CD4-positive, CD25-positive, alpha-beta regulatory T cell (primary cell): ENCODE measurements at regions not wholly inside any gene's neighbourhood (a gene's known extent, or its start where the extent isn't known, plus 50 kb on each side); places are given as distances from the start of the nearest gene placed in this dataset.
"Not testable (repeated sequence)": the region's sequence is repeated elsewhere in the genome, so short reads cannot be mapped to it uniquely, and the experiment has no call there.

Source experiments
- ATAC-seq, 2 donors: fragments of 150-1000 bp; cut with Tn5 transposase; one replicate each; pipeline ENCODE4 v1.10.0; 2021; ENCODE audit warnings: low read depth in 2 of 2, moderate number of reproducible peaks in 2 of 2, moderate library complexity in 1 of 2
- DNase-seq, 3 donors: peaks; one replicate each; pipeline versions ENCODE4 v3.0.0 to v3.0.0-alpha.2; 2012 to 2022; ENCODE audit warnings: mixed read lengths in 1 of 3
- H3K27ac ChIP-seq: one replicate; pipeline ENCODE4 v1.7.0; 2013; ENCODE audit warnings: mild to moderate bottlenecking, low read length; ENCODE audit not compliant: insufficient read depth, poor library complexity, severe bottlenecking
- H3K27me3 ChIP-seq: one replicate; pipeline ENCODE4 v1.7.0; 2013; ENCODE audit warnings: low read length; ENCODE audit not compliant: control insufficient read depth, insufficient read depth
- H3K36me3 ChIP-seq: one replicate; pipeline ENCODE4 v1.7.0; 2013; ENCODE audit warnings: mild to moderate bottlenecking, low read length, moderate library complexity; ENCODE audit not compliant: control insufficient read depth, insufficient read depth
- H3K4me1 ChIP-seq: 2 replicates; pipeline ENCODE4 v1.7.0; 2013; ENCODE audit warnings: mild to moderate bottlenecking, low read length; ENCODE audit not compliant: insufficient read depth, control insufficient read depth, poor library complexity, severe bottlenecking
- H3K4me3 ChIP-seq: one replicate; pipeline ENCODE4 v1.7.0; 2013; ENCODE audit warnings: low read depth, mild to moderate bottlenecking, low read length, moderate library complexity
- H3K9me3 ChIP-seq, 2 experiments: 1 replicate in 1 of 2; 2 replicates in 1 of 2; pipeline ENCODE4 v1.7.0; 2013; ENCODE audit warnings: low read length in 2 of 2, mild to moderate bottlenecking in 1 of 2, moderate library complexity in 1 of 2; ENCODE audit not compliant: control insufficient read depth in 2 of 2
- H3K27ac Mint-ChIP-seq, 3 donors: one replicate each; pipeline ENCODE4 v1.8.0; 2020 to 2022; ENCODE audit warnings: mild to moderate bottlenecking in 3 of 3, mixed read lengths in 3 of 3, moderate library complexity in 2 of 3
- H3K27me3 Mint-ChIP-seq: one replicate; pipeline ENCODE4 v1.8.0; 2022; ENCODE audit warnings: mild to moderate bottlenecking, mixed read lengths
- H3K36me3 Mint-ChIP-seq: one replicate; pipeline ENCODE4 v1.8.0; 2020; ENCODE audit warnings: mixed read lengths
- H3K4me1 Mint-ChIP-seq, 4 donors: one replicate each; pipeline ENCODE4 v1.8.0; 2020 to 2022; ENCODE audit warnings: mixed read lengths in 4 of 4, mild to moderate bottlenecking in 1 of 4
- H3K4me3 Mint-ChIP-seq, 4 donors: one replicate each; pipeline ENCODE4 v1.8.0; 2020 to 2022; ENCODE audit warnings: mild to moderate bottlenecking in 4 of 4, mixed read lengths in 4 of 4, moderate library complexity in 3 of 4
- H3K9me3 Mint-ChIP-seq, 7 donors: one replicate each; pipeline ENCODE4 v1.8.0; 2020 to 2022; ENCODE audit warnings: mixed read lengths in 7 of 7, mild to moderate bottlenecking in 3 of 7, moderate library complexity in 2 of 7

- Histone ChIP-seq H3K27me3 (no peaks in the 10 kb centered on the region), H3K36me3 (no peaks in the 10 kb centered on the region), H3K27ac (no peak overlapping the region), H3K4me1 (no peaks in the 10 kb centered on the region), H3K9me3 (peaks cover 7 to 10% of the 10 kb centered on the region in 2 experiments), H3K4me3 (no peak overlapping the region)
- peaks cover 0 to 21% (median 8%) of the 10 kb centered on the region in 7 donors for H3K9me3 Mint-ChIP-seq
- ATAC-seq (no peak), DNase-seq (no peak)
- H3K4me1 Mint-ChIP-seq, result peaks cover 0 to 8% (median 1%) of the 10 kb centered on the region in 4 donors
- no peaks in the 10 kb centered on the region for H3K27me3 Mint-ChIP-seq
- no peak overlapping the region for H3K27ac Mint-ChIP-seq
- H3K4me3 Mint-ChIP-seq, result no peak overlapping the region
- no peaks in the 10 kb centered on the region for H3K36me3 Mint-ChIP-seq
Observed at GRCh38 chr19:34574704-34575103, 93.1 kb downstream of the WTIP start.

GRCh38 chr19:34573226-34573864 is 91.8 kb downstream of the WTIP start:
- no peaks in the 10 kb centered on the region for H3K36me3 Mint-ChIP-seq
- ATAC-seq (no peak), DNase-seq (no peak)
- H3K27ac ChIP-seq, result no peak overlapping the region
- no peak overlapping the region for H3K4me3 ChIP-seq
- H3K27ac Mint-ChIP-seq, result peak overlapping the region in 1 of 3 donors; percentile 39
- peaks cover 0 to 8% (median 1%) of the 10 kb centered on the region in 4 donors for H3K4me1 Mint-ChIP-seq
- H3K4me1 ChIP-seq, result no peaks in the 10 kb centered on the region
- H3K36me3 ChIP-seq, result no peaks in the 10 kb centered on the region
- H3K27me3 ChIP-seq, result no peaks in the 10 kb centered on the region
- H3K27me3 Mint-ChIP-seq, result no peaks in the 10 kb centered on the region
- peaks cover 11 to 23% of the 10 kb centered on the region in 2 experiments for H3K9me3 ChIP-seq
- H3K9me3 Mint-ChIP-seq, result peaks cover 0 to 27% (median 10%) of the 10 kb centered on the region in 7 donors
- H3K4me3 Mint-ChIP-seq, result no peak overlapping the region

DNA sequence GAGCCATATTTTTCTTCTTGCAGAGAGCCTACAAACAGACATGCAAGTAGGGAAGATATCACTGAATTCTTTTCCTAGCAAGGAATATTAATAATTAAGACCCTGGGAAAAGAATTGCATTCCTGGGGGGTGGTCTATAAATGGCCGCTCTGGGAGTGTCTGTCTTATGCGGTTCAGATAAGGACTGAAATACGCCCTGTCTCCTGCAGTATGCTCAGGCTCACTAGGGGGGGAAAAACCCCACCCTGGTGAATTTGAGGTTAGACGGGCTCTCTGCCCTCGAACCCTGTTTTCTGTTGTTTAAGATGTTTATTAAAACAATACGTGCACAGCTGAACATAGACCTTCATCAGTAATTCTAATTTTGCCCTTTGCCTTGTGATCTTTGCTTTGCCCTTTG is 88.6 kb downstream of the WTIP start:
- H3K4me3 Mint-ChIP-seq, H3K36me3 Mint-ChIP-seq, H3K27me3 ChIP-seq, H3K27ac Mint-ChIP-seq, H3K36me3 ChIP-seq, H3K27me3 Mint-ChIP-seq, H3K4me1 ChIP-seq, H3K4me1 Mint-ChIP-seq, ATAC-seq, H3K4me3 ChIP-seq, H3K27ac ChIP-seq: not testable (repeated sequence)
- H3K9me3 Mint-ChIP-seq, result peaks cover 0 to 36% (median 11%) of the 10 kb centered on the region in 7 donors
- H3K9me3 ChIP-seq, result peaks cover 11 to 29% of the 10 kb centered on the region in 2 experiments
- DNase-seq, result peak in 1 of 3 donors; percentile 1

DNA sequence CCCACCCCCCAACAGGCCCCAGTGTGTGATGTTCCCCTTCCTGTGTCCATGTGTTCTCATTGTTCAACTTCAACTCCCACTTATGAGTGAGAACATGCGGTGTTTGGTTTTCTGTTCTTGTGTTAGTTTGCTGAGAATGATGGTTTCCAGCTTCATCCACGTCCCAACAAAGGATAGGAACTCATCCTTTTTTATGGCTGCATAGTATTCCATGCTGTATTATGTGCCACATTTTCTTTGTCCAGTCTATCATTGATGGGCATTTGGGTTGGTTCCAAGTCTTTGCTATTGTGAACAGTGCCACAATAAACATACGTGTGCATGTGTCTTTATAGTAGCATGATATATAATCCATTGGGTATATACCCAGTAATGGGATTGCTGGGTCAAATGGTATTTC is 80.8 kb downstream of the WTIP start:
- H3K4me3 ChIP-seq, H3K27ac Mint-ChIP-seq, H3K4me1 ChIP-seq, H3K4me1 Mint-ChIP-seq, DNase-seq, H3K27me3 ChIP-seq, ATAC-seq, H3K9me3 ChIP-seq, H3K27ac ChIP-seq, H3K4me3 Mint-ChIP-seq, H3K27me3 Mint-ChIP-seq, H3K36me3 Mint-ChIP-seq, H3K36me3 ChIP-seq: not testable (repeated sequence)
- peaks cover 0 to 22% (median 3%) of the 10 kb centered on the region in 7 donors for H3K9me3 Mint-ChIP-seq
